GM21367 (cell line): ENCODE measurements at regions not wholly inside any gene's neighbourhood (a gene's known extent, or its start where the extent isn't known, plus 50 kb on each side); places are given as distances from the start of the nearest gene placed in this dataset.

Experiments
- ATAC-seq: cut with Tn5 transposase; IDR thresholded peaks from one replicate; pipeline ENCODE4 v1.9.1; 2021; ENCODE audit not compliant: unreplicated experiment

GRCh38 chr1:235027076-235027861, 101.4 kb downstream of the TOMM20 start:
- ATAC-seq: no peak

- ATAC-seq: no peak
Observed at GRCh38 chr1:235025422-235025984, 103.1 kb downstream of the TOMM20 start.

GRCh38 chr1:235024711-235025421, 103.8 kb downstream of the TOMM20 start:
- no peak for ATAC-seq

GRCh38 chr1:235023711-235024439, 104.8 kb downstream of the TOMM20 start:
- no peak for ATAC-seq

GRCh38 chr1:235022981-235023710, 105.5 kb downstream of the TOMM20 start:
- peak; percentile 46 for ATAC-seq

GRCh38 chr1:235022341-235022980, 106.2 kb downstream of the TOMM20 start:
- no peak for ATAC-seq

GRCh38 chr1:235021815-235022214, 106.8 kb downstream of the TOMM20 start:
- no peak for ATAC-seq

GRCh38 chr1:235021321-235021720, 107.3 kb downstream of the TOMM20 start:
- ATAC-seq: no peak

GRCh38 chr1:235019961-235020360, 108.7 kb downstream of the TOMM20 start:
- no peak for ATAC-seq

GRCh38 chr1:235019471-235019870, 109.2 kb downstream of the TOMM20 start:
- ATAC-seq: no peak

- ATAC-seq: no peak
Observed at GRCh38 chr1:235018720-235019444, 109.8 kb downstream of the TOMM20 start.

- ATAC-seq: no peak
Observed at GRCh38 chr1:235018161-235018560, 110.5 kb downstream of the TOMM20 start.

- no peak for ATAC-seq
Observed at GRCh38 chr1:235017719-235018118, 110.9 kb downstream of the TOMM20 start.

GRCh38 chr1:235017191-235017590, 111.4 kb downstream of the TOMM20 start:
- no peak for ATAC-seq

- peak; percentile 31 for ATAC-seq
Observed at GRCh38 chr1:235015291-235015985, 113.2 kb downstream of the TOMM20 start.

- no peak for ATAC-seq
Observed at GRCh38 chr1:235014756-235015155, 113.9 kb downstream of the TOMM20 start.

GRCh38 chr1:235013512-235013911, 115.1 kb downstream of the TOMM20 start:
- ATAC-seq: no peak

GRCh38 chr1:235012436-235013210, 116.0 kb downstream of the TOMM20 start:
- peak; percentile 3 for ATAC-seq
